Mesothelial cell of epicardium (in vitro differentiated cells): ENCODE measurements at regions not wholly inside any gene's neighbourhood (a gene's known extent, or its start where the extent isn't known, plus 50 kb on each side); places are given as distances from the start of the nearest gene placed in this dataset.

Experiments used
- DNase-seq, 2 experiments: peaks; one replicate each; pipeline ENCODE4 v3.0.0; 2021; ENCODE audit warnings: low spot score in 2 of 2; ENCODE audit not compliant: unreplicated experiment in 2 of 2
- H3K27ac Mint-ChIP-seq: 2 replicates; pipeline ENCODE4 v1.8.0; 2021; ENCODE audit warnings: mixed read lengths
- H3K27me3 Mint-ChIP-seq: 2 replicates; pipeline ENCODE4 v1.8.0; 2021; ENCODE audit warnings: low read depth, mixed read lengths
- H3K36me3 Mint-ChIP-seq: 2 replicates; pipeline ENCODE4 v1.8.0; 2021; ENCODE audit warnings: mixed read lengths
- H3K4me1 Mint-ChIP-seq: 2 replicates; pipeline ENCODE4 v1.8.0; 2021; ENCODE audit warnings: mixed read lengths
- H3K4me3 Mint-ChIP-seq: 2 replicates; pipeline ENCODE4 v1.8.0; 2021; ENCODE audit warnings: mild to moderate bottlenecking, moderate library complexity, mixed read lengths
- H3K9me3 Mint-ChIP-seq: 2 replicates; pipeline ENCODE4 v1.8.0; 2021; ENCODE audit warnings: mixed read lengths
- TF ChIP-seq, protein P1 (sequence below): fragments of 200-600 bp; sonication (generic); IDR thresholded peaks from one replicate; pipeline ENCODE4 v1.5.0; 2021; ENCODE audit warnings: antibody characterized with exemption; ENCODE audit not compliant: unreplicated experiment

DNA sequence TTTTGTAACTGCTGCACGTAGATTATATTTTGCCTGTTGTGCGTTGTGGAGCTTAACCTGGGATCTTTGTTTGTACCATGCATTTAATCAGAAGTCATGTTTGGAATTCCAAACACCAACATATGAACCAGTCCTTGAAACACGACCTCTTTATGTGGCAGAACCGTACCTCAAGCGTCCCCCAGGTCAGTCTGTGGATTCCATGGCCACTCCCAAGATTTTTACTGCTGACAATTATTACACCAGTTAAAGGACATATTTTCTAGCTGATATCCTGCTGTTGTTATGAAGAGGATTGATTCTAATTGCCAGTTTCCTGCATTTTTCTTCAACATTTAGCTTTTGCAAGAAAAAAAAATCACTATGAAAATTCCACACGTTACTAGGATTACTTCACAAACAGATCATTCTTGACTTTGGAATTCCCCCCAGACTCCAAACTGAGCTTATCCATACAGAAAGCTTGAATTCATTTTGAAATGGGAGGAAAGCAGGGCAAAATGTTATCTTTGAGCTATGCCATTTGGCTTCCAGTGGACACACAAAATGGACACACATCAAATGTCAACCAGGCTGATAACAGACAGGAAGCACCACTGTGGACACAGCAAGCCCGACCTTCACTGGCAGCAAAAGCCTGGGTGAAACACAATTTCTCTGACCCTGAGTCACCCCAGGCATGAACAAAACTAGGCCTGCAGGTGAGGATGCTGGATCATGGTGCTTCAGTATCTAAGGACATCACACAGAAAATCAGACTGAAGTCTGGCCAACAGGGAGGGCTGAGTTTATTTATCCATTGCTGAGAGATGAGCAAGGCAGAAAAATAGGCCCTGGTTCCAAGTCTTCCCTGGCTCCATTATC, 542.9 kb upstream of the JAG1 start:
- no peak for DNase-seq
- Mint-ChIP-seq H3K27ac (peak overlapping the region; percentile 93), H3K27me3 (peaks cover 41% of the 10 kb centered on the region)

GRCh38 chr20:11217326-11218172, 543.8 kb upstream of the JAG1 start:
- Mint-ChIP-seq H3K4me3 (no peak overlapping the region), H3K27me3 (peaks cover 32% of the 10 kb centered on the region), H3K27ac (peak overlapping the region; percentile 93), H3K9me3 (no peaks in the 10 kb centered on the region), H3K4me1 (peaks cover 43% of the 10 kb centered on the region), H3K36me3 (no peaks in the 10 kb centered on the region)
- DNase-seq: no peak
- TF ChIP-seq, protein P1, sequence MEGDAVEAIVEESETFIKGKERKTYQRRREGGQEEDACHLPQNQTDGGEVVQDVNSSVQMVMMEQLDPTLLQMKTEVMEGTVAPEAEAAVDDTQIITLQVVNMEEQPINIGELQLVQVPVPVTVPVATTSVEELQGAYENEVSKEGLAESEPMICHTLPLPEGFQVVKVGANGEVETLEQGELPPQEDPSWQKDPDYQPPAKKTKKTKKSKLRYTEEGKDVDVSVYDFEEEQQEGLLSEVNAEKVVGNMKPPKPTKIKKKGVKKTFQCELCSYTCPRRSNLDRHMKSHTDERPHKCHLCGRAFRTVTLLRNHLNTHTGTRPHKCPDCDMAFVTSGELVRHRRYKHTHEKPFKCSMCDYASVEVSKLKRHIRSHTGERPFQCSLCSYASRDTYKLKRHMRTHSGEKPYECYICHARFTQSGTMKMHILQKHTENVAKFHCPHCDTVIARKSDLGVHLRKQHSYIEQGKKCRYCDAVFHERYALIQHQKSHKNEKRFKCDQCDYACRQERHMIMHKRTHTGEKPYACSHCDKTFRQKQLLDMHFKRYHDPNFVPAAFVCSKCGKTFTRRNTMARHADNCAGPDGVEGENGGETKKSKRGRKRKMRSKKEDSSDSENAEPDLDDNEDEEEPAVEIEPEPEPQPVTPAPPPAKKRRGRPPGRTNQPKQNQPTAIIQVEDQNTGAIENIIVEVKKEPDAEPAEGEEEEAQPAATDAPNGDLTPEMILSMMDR: no peak

More for the DNA sequence above, 542.9 kb upstream of the JAG1 start:
- TF ChIP-seq, protein P1: no peak
- Mint-ChIP-seq H3K9me3 (no peaks in the 10 kb centered on the region), H3K4me3 (no peak overlapping the region), H3K36me3 (no peaks in the 10 kb centered on the region), H3K4me1 (peaks cover 43% of the 10 kb centered on the region)

GRCh38 chr20:11218173-11218680, 544.4 kb upstream of the JAG1 start:
- H3K36me3 Mint-ChIP-seq: no peaks in the 10 kb centered on the region
- TF ChIP-seq, protein P1: no peak
- H3K9me3 Mint-ChIP-seq: no peaks in the 10 kb centered on the region
- H3K27me3 Mint-ChIP-seq: peaks cover 25% of the 10 kb centered on the region
- H3K4me1 Mint-ChIP-seq: peaks cover 43% of the 10 kb centered on the region
- no peak overlapping the region for H3K4me3 Mint-ChIP-seq
- H3K27ac Mint-ChIP-seq: peak overlapping the region; percentile 93
- no peak for DNase-seq

- H3K27me3 Mint-ChIP-seq: peaks cover 20% of the 10 kb centered on the region
- no peaks in the 10 kb centered on the region for H3K9me3 Mint-ChIP-seq
- DNase-seq: no peak
- H3K4me3 Mint-ChIP-seq: no peak overlapping the region
- no peak overlapping the region for H3K27ac Mint-ChIP-seq
- TF ChIP-seq, protein P1: no peak
- H3K36me3 Mint-ChIP-seq: no peaks in the 10 kb centered on the region
- H3K4me1 Mint-ChIP-seq: peaks cover 43% of the 10 kb centered on the region
These were observed 545.4 kb upstream of the JAG1 start for GRCh38 chr20:11219192-11219591.

DNA sequence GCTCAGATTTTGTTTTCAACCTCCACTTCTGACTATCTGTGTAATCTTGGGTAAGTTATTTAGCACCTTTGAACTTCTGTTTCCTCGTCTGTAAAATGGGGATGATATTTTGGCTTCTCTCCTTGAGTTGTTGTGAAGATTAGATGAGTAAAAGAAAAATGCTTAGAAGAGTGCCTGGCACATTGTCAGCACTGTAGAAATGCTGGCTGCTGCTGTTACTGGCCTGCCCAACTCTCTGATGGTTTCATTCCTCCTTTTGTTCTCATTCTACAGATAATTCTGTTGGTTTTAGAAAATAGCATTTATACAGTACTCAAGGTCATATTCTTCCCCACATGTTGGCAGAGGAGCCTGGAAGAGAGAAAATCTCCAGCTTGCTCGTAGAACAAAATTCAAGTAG, 547.2 kb upstream of the JAG1 start:
- Mint-ChIP-seq H3K9me3 (no peaks in the 10 kb centered on the region), H3K4me3 (no peak overlapping the region), H3K4me1 (peaks cover 25% of the 10 kb centered on the region), H3K27ac (no peak overlapping the region), H3K36me3 (no peaks in the 10 kb centered on the region), H3K27me3 (peaks cover 12% of the 10 kb centered on the region)
- TF ChIP-seq, protein P1: no peak
- DNase-seq: no peak
